ENCODE measurements at regions not wholly inside any gene's neighbourhood (a gene's known extent, or its start where the extent isn't known, plus 50 kb on each side); places are given as distances from the start of the nearest gene placed in this dataset.

- TF ChIP-seq PREB (CRISPR knock-in tag; IDR thresholded peaks at IDR 0.05; ENCODE audit: borderline replicate concordance), result no peak
- no peak for TF ChIP-seq ATF3 (CRISPR knock-in tag; conservative IDR thresholded peaks at IDR 0.05)
- TF ChIP-seq ZNF512 (CRISPR knock-in tag; IDR thresholded peaks at IDR 0.05; ENCODE audit: borderline replicate concordance), result no peak
- no peak for TF ChIP-seq EMX1 (CRISPR knock-in tag; IDR thresholded peaks at IDR 0.05)
- no peak for TF ChIP-seq CBFB (CRISPR knock-in tag; IDR thresholded peaks at IDR 0.05; ENCODE audit: low read depth)
- no peak for TF ChIP-seq NFE2L1 (CRISPR knock-in tag; IDR thresholded peaks at IDR 0.05)
Observed at GRCh38 chr5:110909415-110909814, 162.1 kb upstream of the TSLP start (continued).

GRCh38 chr5:110909950-110910349, 161.6 kb upstream of the TSLP start:
- no peaks in the 10 kb centered on the region for H3K4me1 Mint-ChIP-seq
- TF ChIP-seq ZNF263 (CRISPR knock-in tag; IDR thresholded peaks at IDR 0.05; ENCODE audit: low read depth) (no peak), ETV6 (CRISPR knock-in tag; IDR thresholded peaks at IDR 0.05) (no peak), ZNF219 (CRISPR knock-in tag; IDR thresholded peaks at IDR 0.05; ENCODE audit: borderline replicate concordance) (no peak), TEAD1 (CRISPR knock-in tag; IDR thresholded peaks at IDR 0.05) (no peak), OVOL2 (CRISPR knock-in tag; IDR thresholded peaks at IDR 0.05; ENCODE audit: borderline replicate concordance) (no peak), PRRX2 (CRISPR knock-in tag; IDR thresholded peaks at IDR 0.05) (no peak), MXD4 (CRISPR knock-in tag; IDR thresholded peaks at IDR 0.05; ENCODE audit: borderline replicate concordance) (no peak), ZNF512 (CRISPR knock-in tag; IDR thresholded peaks at IDR 0.05; ENCODE audit: borderline replicate concordance) (no peak), ZNF671 (CRISPR knock-in tag; IDR thresholded peaks at IDR 0.05) (no peak), JAZF1 (CRISPR knock-in tag; IDR thresholded peaks at IDR 0.05) (no peak), GTF2I (CRISPR knock-in tag; conservative IDR thresholded peaks at IDR 0.05) (no peak)

GRCh38 chr5:110913221-110913620, 158.3 kb upstream of the TSLP start:
- H3K4me3 Mint-ChIP-seq, result no peak overlapping the region
- no peak overlapping the region for H3K27ac Mint-ChIP-seq
- ATAC-seq (no peak), DNase-seq (ENCODE audit: low spot score) (no peak)
- H3K4me1 Mint-ChIP-seq, result peaks cover 6% of the 10 kb centered on the region
- TF ChIP-seq CTCF (IDR thresholded peaks at IDR 0.05), result no peak
- TF ChIP-seq ATF6 (CRISPR knock-in tag; IDR thresholded peaks at IDR 0.05), result no peak
- TF ChIP-seq SMAD4 (CRISPR knock-in tag; IDR thresholded peaks at IDR 0.05), result no peak
- TF ChIP-seq ZNF416 (CRISPR knock-in tag; IDR thresholded peaks at IDR 0.05), result no peak
- TF ChIP-seq ZBTB43 (CRISPR knock-in tag; IDR thresholded peaks at IDR 0.05), result no peak
- no peak for TF ChIP-seq FOXJ3 (CRISPR knock-in tag; IDR thresholded peaks at IDR 0.05; ENCODE audit: borderline replicate concordance)
- no peak for TF ChIP-seq TEAD4 (CRISPR knock-in tag; IDR thresholded peaks at IDR 0.05)
- no peak for TF ChIP-seq SOX15 (CRISPR knock-in tag; IDR thresholded peaks at IDR 0.05)
- no peak for TF ChIP-seq ZNF317 (CRISPR knock-in tag; IDR thresholded peaks at IDR 0.05; ENCODE audit: borderline replicate concordance, low read depth)
- TF ChIP-seq JAZF1 (CRISPR knock-in tag; IDR thresholded peaks at IDR 0.05), result no peak
- TF ChIP-seq CBFB (CRISPR knock-in tag; IDR thresholded peaks at IDR 0.05; ENCODE audit: low read depth), result no peak
- TF ChIP-seq GABPB1 (CRISPR knock-in tag; IDR thresholded peaks at IDR 0.05), result no peak
- no peak for TF ChIP-seq SP1 (CRISPR knock-in tag; conservative IDR thresholded peaks at IDR 0.05)
- H3K27me3 Mint-ChIP-seq (ENCODE audit: low read depth), result no peaks in the 10 kb centered on the region
- no peaks in the 10 kb centered on the region for H3K9me3 Mint-ChIP-seq
- no peaks in the 10 kb centered on the region for H3K36me3 Mint-ChIP-seq
- ChIA-PET CTCF (no interaction called here), POLR2A (no interaction called here)

More at GRCh38 chr5:110909950-110910349, 161.6 kb upstream of the TSLP start:
- ChIA-PET CTCF (no interaction called here), POLR2A (no interaction called here)
- no peaks in the 10 kb centered on the region for H3K27me3 Mint-ChIP-seq (ENCODE audit: low read depth)
- H3K27ac Mint-ChIP-seq, result no peak overlapping the region
- peaks cover 13% of the 10 kb centered on the region; the same call in 1 of the 2 replicates for H3K9me3 Mint-ChIP-seq
- ATAC-seq (no peak), DNase-seq (ENCODE audit: low spot score) (no peak)
- no peak overlapping the region for H3K4me3 Mint-ChIP-seq
- no peaks in the 10 kb centered on the region for H3K36me3 Mint-ChIP-seq
